ENCODE measurements at regions not wholly inside any gene's neighbourhood (a gene's known extent, or its start where the extent isn't known, plus 50 kb on each side); places are given as distances from the start of the nearest gene placed in this dataset.

GRCh38 chr4:30882443-30882842, 162.3 kb downstream of the PCDH7 start:
- Histone ChIP-seq H3K27ac (ENCODE audit: low read depth in 2 of 2, low read length in 2 of 2) (no peak overlapping the region), H3K36me3 (ENCODE audit: control insufficient read depth in 2 of 3, insufficient read depth in 3 of 3, low read length in 3 of 3) (no peaks in the 10 kb centered on the region), H3K4me1 (ENCODE audit: control insufficient read depth in 2 of 3, insufficient read depth in 2 of 3, low read depth in 1 of 3, low read length in 3 of 3) (no peaks in the 10 kb centered on the region), H3K27me3 (ENCODE audit: control insufficient read depth, insufficient read depth, low read length) (no peaks in the 10 kb centered on the region), H3K9me3 (ENCODE audit: control insufficient read depth in 2 of 3, insufficient read depth in 1 of 3, low read length in 3 of 3) (no peaks in the 10 kb centered on the region), H3K4me3 (ENCODE audit: low read length in 3 of 3) (no peak overlapping the region), H3K9ac (ENCODE audit: low read length in 3 of 3) (no peak overlapping the region)
- DNase-seq = no peak
- TF ChIP-seq, protein P1, sequence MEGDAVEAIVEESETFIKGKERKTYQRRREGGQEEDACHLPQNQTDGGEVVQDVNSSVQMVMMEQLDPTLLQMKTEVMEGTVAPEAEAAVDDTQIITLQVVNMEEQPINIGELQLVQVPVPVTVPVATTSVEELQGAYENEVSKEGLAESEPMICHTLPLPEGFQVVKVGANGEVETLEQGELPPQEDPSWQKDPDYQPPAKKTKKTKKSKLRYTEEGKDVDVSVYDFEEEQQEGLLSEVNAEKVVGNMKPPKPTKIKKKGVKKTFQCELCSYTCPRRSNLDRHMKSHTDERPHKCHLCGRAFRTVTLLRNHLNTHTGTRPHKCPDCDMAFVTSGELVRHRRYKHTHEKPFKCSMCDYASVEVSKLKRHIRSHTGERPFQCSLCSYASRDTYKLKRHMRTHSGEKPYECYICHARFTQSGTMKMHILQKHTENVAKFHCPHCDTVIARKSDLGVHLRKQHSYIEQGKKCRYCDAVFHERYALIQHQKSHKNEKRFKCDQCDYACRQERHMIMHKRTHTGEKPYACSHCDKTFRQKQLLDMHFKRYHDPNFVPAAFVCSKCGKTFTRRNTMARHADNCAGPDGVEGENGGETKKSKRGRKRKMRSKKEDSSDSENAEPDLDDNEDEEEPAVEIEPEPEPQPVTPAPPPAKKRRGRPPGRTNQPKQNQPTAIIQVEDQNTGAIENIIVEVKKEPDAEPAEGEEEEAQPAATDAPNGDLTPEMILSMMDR (IDR thresholded peaks at IDR 0.05; ENCODE audit: borderline replicate concordance, extremely low read depth, insufficient read depth) = no peak
- FAIRE-seq = no peak
- intact Hi-C loops (cut with DNase I) = no loop called here

DNA sequence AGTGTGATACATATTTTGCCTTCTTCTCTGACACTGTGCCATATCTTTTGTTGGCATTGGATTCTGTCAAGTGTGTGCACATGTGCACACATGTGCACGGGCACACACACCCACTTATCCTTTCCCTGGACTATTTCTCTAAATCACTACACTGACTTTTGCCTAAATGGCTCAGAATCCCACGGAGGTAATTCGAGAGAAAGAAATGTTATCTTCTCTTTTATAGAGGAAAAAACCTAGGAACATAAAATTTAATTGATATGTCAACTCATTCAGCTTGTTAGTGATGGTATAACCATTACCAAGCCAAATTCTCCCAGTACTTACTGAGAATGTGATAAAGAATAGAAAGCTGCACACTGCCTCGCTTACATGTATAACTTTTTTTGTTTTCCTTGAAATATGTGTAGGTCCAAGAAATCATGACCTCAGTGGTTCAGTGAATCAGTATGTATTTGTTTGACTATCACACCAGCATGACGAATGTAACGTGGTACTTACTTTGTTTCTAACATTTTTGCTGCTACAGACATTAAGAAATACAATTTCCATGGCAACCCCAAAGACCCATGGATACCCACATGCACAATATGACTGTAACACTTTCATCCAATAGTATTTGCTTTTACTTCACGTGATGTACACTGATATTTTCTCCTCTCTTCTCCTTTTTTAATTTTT, 163.0 kb downstream of the PCDH7 start:
- DNase-seq (no peak), FAIRE-seq (no peak)
- no peak overlapping the region for H3K9ac ChIP-seq (ENCODE audit: low read length in 3 of 3)
- no peak overlapping the region for H3K27ac ChIP-seq (ENCODE audit: low read depth in 2 of 2, low read length in 2 of 2)
- H3K27me3 ChIP-seq (ENCODE audit: control insufficient read depth, insufficient read depth, low read length) = no peaks in the 10 kb centered on the region
- H3K4me3 ChIP-seq (ENCODE audit: low read length in 3 of 3) = no peak overlapping the region
- no peaks in the 10 kb centered on the region for H3K36me3 ChIP-seq (ENCODE audit: control insufficient read depth in 2 of 3, insufficient read depth in 3 of 3, low read length in 3 of 3)
- intact Hi-C loops (cut with DNase I) = no loop called here
- no peaks in the 10 kb centered on the region for H3K9me3 ChIP-seq (ENCODE audit: control insufficient read depth in 2 of 3, insufficient read depth in 1 of 3, low read length in 3 of 3)
- H3K4me1 ChIP-seq (ENCODE audit: control insufficient read depth in 2 of 3, insufficient read depth in 2 of 3, low read depth in 1 of 3, low read length in 3 of 3) = no peaks in the 10 kb centered on the region
- TF ChIP-seq, protein P1 (IDR thresholded peaks at IDR 0.05; ENCODE audit: borderline replicate concordance, extremely low read depth, insufficient read depth) = no peak

- peak in 1 of 5 donors; percentile 33 for DNase-seq
- Histone ChIP-seq H3K36me3 (ENCODE audit: control insufficient read depth in 2 of 3, insufficient read depth in 3 of 3, low read length in 3 of 3) (no peaks in the 10 kb centered on the region), H3K4me3 (ENCODE audit: low read length in 3 of 3) (no peak overlapping the region), H3K9me3 (ENCODE audit: control insufficient read depth in 2 of 3, insufficient read depth in 1 of 3, low read length in 3 of 3) (no peaks in the 10 kb centered on the region), H3K4me1 (ENCODE audit: control insufficient read depth in 2 of 3, insufficient read depth in 2 of 3, low read depth in 1 of 3, low read length in 3 of 3) (peaks cover 0 to 6% (median 0%) of the 10 kb centered on the region in 3 donors), H3K9ac (ENCODE audit: low read length in 3 of 3) (no peak overlapping the region), H3K27ac (ENCODE audit: low read depth in 2 of 2, low read length in 2 of 2) (no peak overlapping the region), H3K27me3 (ENCODE audit: control insufficient read depth, insufficient read depth, low read length) (no peaks in the 10 kb centered on the region)
- TF ChIP-seq, protein P1 (IDR thresholded peaks at IDR 0.05; ENCODE audit: borderline replicate concordance, extremely low read depth, insufficient read depth) = no peak
- intact Hi-C loops (cut with DNase I) = no loop called here
- no peak for FAIRE-seq
Measured at GRCh38 chr4:30901461-30902451, 181.6 kb downstream of the PCDH7 start.

All from kidney (tissue), 13 donors.